ENCODE measurements at regions not wholly inside any gene's neighbourhood (a gene's known extent, or its start where the extent isn't known, plus 50 kb on each side); places are given as distances from the start of the nearest gene placed in this dataset.
"Not testable (repeated sequence)": the region's sequence is repeated elsewhere in the genome, so short reads cannot be mapped to it uniquely, and the experiment has no call there.

- no peak for DNase-seq (ENCODE audit: low spot score)
Measured at GRCh38 chr2:211141646-211142045, 585.2 kb downstream of the CPS1 start.

GRCh38 chr2:211144078-211144477 lies 587.7 kb downstream of the CPS1 start:
- DNase-seq (ENCODE audit: low spot score) = peak; percentile 13

- no peak for DNase-seq (ENCODE audit: low spot score)
Measured at GRCh38 chr2:211144974-211145665, 588.7 kb downstream of the CPS1 start.

- DNase-seq (ENCODE audit: low spot score) = no peak
Measured at GRCh38 chr2:211149731-211150130, 593.3 kb downstream of the CPS1 start.

GRCh38 chr2:211157211-211157610 lies 600.8 kb downstream of the CPS1 start:
- DNase-seq (ENCODE audit: low spot score) = no peak

GRCh38 chr2:211157856-211158463 lies 601.6 kb downstream of the CPS1 start:
- DNase-seq (ENCODE audit: low spot score) = peak; percentile 51

- no peak for DNase-seq (ENCODE audit: low spot score)
Measured at GRCh38 chr2:211159972-211160371, 603.6 kb downstream of the CPS1 start.

GRCh38 chr2:211161236-211161635 lies 604.8 kb downstream of the CPS1 start:
- no peak for DNase-seq (ENCODE audit: low spot score)

- no peak for DNase-seq (ENCODE audit: low spot score)
Measured at GRCh38 chr2:211162911-211163310, 606.5 kb downstream of the CPS1 start.

GRCh38 chr2:211170843-211171242 lies 614.4 kb downstream of the CPS1 start:
- no peak for DNase-seq (ENCODE audit: low spot score)

- no peak for DNase-seq (ENCODE audit: low spot score)
Measured at GRCh38 chr2:211174021-211174420, 617.6 kb downstream of the CPS1 start.

- DNase-seq (ENCODE audit: low spot score) = no peak
Measured at GRCh38 chr2:211174631-211175030, 618.2 kb downstream of the CPS1 start.

GRCh38 chr2:211175956-211176355 lies 619.6 kb downstream of the CPS1 start:
- DNase-seq (ENCODE audit: low spot score) = no peak

- DNase-seq (ENCODE audit: low spot score) = no peak
Measured at GRCh38 chr2:211176514-211177141, 620.2 kb downstream of the CPS1 start.

- DNase-seq (ENCODE audit: low spot score) = no peak
Measured at GRCh38 chr2:211181626-211182025, 625.2 kb downstream of the CPS1 start.

- no peak for DNase-seq (ENCODE audit: low spot score)
Measured at GRCh38 chr2:211187602-211188001, 631.2 kb downstream of the CPS1 start.

GRCh38 chr2:211203986-211204385 lies 647.6 kb downstream of the CPS1 start:
- no peak for DNase-seq (ENCODE audit: low spot score)

- DNase-seq (ENCODE audit: low spot score) = no peak
Measured at GRCh38 chr2:211204456-211204855, 648.1 kb downstream of the CPS1 start.

- no peak for DNase-seq (ENCODE audit: low spot score)
Measured at GRCh38 chr2:211204902-211205301, 648.5 kb downstream of the CPS1 start.

GRCh38 chr2:211205358-211205757 lies 649.0 kb downstream of the CPS1 start:
- no peak for DNase-seq (ENCODE audit: low spot score)

- no peak for DNase-seq (ENCODE audit: low spot score)
Measured at GRCh38 chr2:211205836-211206235, 649.4 kb downstream of the CPS1 start.

GRCh38 chr2:211216221-211216620 lies 659.8 kb downstream of the CPS1 start:
- no peak for DNase-seq (ENCODE audit: low spot score)

GRCh38 chr2:211219548-211219947 lies 663.1 kb downstream of the CPS1 start:
- DNase-seq (ENCODE audit: low spot score) = not testable (repeated sequence)

All from H4 (cell line).